GM12891 (cell line): ENCODE measurements at regions not wholly inside any gene's neighbourhood (a gene's known extent, or its start where the extent isn't known, plus 50 kb on each side); places are given as distances from the start of the nearest gene placed in this dataset.

Experiments used
- POLR2A ChIP-seq: IDR thresholded peaks from 2 replicates; pipeline ENCODE4 v1.6.1; 2011; ENCODE audit warnings: low read depth, low read length, control low read depth
- POLR2AphosphoS5 ChIP-seq: IDR thresholded peaks from 2 replicates; pipeline ENCODE4 v1.6.1; 2011; ENCODE audit warnings: low read depth, low read length, control low read depth
- POU2F2 ChIP-seq: IDR thresholded peaks from 2 replicates; pipeline ENCODE4 v1.6.1; 2011; ENCODE audit warnings: low read depth, mild to moderate bottlenecking, control low read depth, low read length, moderate library complexity
- SPI1 ChIP-seq: IDR thresholded peaks from 2 replicates; pipeline ENCODE4 v1.6.1; 2011; ENCODE audit warnings: low read depth, low read length, control low read depth
- TAF1 ChIP-seq: IDR thresholded peaks from 2 replicates; pipeline ENCODE4 v1.6.1; 2011; ENCODE audit warnings: low read depth, low read length, control low read depth

DNA sequence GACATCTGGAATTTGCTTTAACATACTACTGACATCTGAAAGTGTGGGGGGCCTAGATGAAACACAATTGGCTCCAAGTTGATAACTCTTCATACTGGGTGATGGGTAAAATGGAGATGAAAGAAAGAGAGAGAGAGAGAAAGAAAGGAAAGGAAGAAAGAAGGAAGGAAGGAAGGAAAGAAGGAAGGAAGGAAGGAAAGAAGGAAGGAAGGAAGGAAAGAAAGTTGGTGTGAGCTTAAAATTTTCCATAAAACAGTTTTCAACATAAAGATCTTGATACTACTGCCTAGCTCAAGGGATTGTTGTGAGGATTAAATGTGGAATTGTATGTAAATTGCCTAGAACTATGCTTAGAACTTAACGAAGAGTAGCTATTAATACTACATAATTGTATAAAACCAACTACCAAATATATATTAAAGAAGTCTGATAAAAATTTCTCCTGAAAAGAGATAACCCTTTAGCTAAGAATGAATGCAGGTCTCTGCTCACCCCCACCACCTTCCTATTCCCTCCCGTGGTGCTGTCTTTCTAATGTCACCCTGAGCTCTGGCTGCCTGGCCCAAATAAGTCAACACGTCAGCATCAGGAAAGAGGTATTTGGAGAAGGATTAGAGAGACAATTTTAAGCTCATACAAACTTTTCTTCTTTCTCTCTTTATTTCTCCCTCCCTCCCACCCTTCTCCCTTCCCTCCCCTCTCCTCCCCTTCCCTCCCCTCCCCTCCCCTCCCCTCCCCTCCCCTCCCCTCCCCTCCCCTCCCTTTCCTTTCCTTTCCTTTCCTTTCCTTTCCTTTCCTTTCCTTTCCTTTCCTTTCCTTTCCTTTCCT is 89.3 kb upstream of the SGIP1 start:
- TF ChIP-seq POLR2AphosphoS5 (no peak), POLR2A (no peak), SPI1 (no peak), TAF1 (no peak), POU2F2 (no peak)
